ENCODE measurements at regions not wholly inside any gene's neighbourhood (a gene's known extent, or its start where the extent isn't known, plus 50 kb on each side); places are given as distances from the start of the nearest gene placed in this dataset.

- no peak for DNase-seq (ENCODE audit: low read depth in 2 of 2)
Observed at GRCh38 chr2:239520811-239521517, 120.1 kb upstream of the HDAC4 start.

GRCh38 chr2:239519921-239520585, 119.2 kb upstream of the HDAC4 start:
- no peak for DNase-seq (ENCODE audit: low read depth in 2 of 2)

GRCh38 chr2:239519089-239519920, 118.5 kb upstream of the HDAC4 start:
- no peak for DNase-seq (ENCODE audit: low read depth in 2 of 2)

- DNase-seq (ENCODE audit: low read depth in 2 of 2) = no peak
Observed at GRCh38 chr2:239518286-239519088, 117.7 kb upstream of the HDAC4 start.

- no peak for DNase-seq (ENCODE audit: low read depth in 2 of 2)
Observed at GRCh38 chr2:239517686-239518085, 116.9 kb upstream of the HDAC4 start.

GRCh38 chr2:239516954-239517305, 116.1 kb upstream of the HDAC4 start:
- DNase-seq (ENCODE audit: low read depth in 2 of 2) = no peak

- no peak for DNase-seq (ENCODE audit: low read depth in 2 of 2)
Observed at GRCh38 chr2:239516286-239516953, 115.6 kb upstream of the HDAC4 start.

- no peak for DNase-seq (ENCODE audit: low read depth in 2 of 2)
Observed at GRCh38 chr2:239514754-239515530, 114.1 kb upstream of the HDAC4 start.

GRCh38 chr2:239512054-239512453, 111.2 kb upstream of the HDAC4 start:
- DNase-seq (ENCODE audit: low read depth in 2 of 2) = no peak

GRCh38 chr2:239509373-239510143, 108.7 kb upstream of the HDAC4 start:
- DNase-seq (ENCODE audit: low read depth in 2 of 2) = no peak

- DNase-seq (ENCODE audit: low read depth in 2 of 2) = no peak
Observed at GRCh38 chr2:239508261-239508660, 107.4 kb upstream of the HDAC4 start.

- no peak for DNase-seq (ENCODE audit: low read depth in 2 of 2)
Observed at GRCh38 chr2:239507576-239508258, 106.9 kb upstream of the HDAC4 start.

GRCh38 chr2:239506961-239507360, 106.1 kb upstream of the HDAC4 start:
- DNase-seq (ENCODE audit: low read depth in 2 of 2) = no peak

- DNase-seq (ENCODE audit: low read depth in 2 of 2) = no peak
Observed at GRCh38 chr2:239506101-239506857, 105.5 kb upstream of the HDAC4 start.

- no peak for DNase-seq (ENCODE audit: low read depth in 2 of 2)
Observed at GRCh38 chr2:239504643-239505235, 103.9 kb upstream of the HDAC4 start.

- no peak for DNase-seq (ENCODE audit: low read depth in 2 of 2)
Observed at GRCh38 chr2:239502430-239503186, 101.8 kb upstream of the HDAC4 start.
